ENCODE measurements at regions not wholly inside any gene's neighbourhood (a gene's known extent, or its start where the extent isn't known, plus 50 kb on each side); places are given as distances from the start of the nearest gene placed in this dataset.

- H3K9me1 ChIP-seq (ENCODE audit: control insufficient read depth, extremely low read depth, insufficient read depth, low read length), result no peaks in the 10 kb centered on the region
- H3K9ac ChIP-seq (ENCODE audit: control insufficient read depth, extremely low read depth, insufficient read depth, low read length), result no peak overlapping the region
- no peaks in the 10 kb centered on the region for H3K4me1 ChIP-seq (ENCODE audit: control insufficient read depth, extremely low read depth, insufficient read depth, low read length)
- H4K20me1 ChIP-seq (ENCODE audit: control insufficient read depth, extremely low read depth, insufficient read depth, low read length), result no peaks in the 10 kb centered on the region
- H3K9me3 ChIP-seq (ENCODE audit: control insufficient read depth, low read depth, low read length), result no peaks in the 10 kb centered on the region
- FAIRE-seq (no peak), DNase-seq (ENCODE audit: low read depth, low spot score) (no peak)
- H3K4me2 ChIP-seq (ENCODE audit: control insufficient read depth, extremely low read depth, insufficient read depth, low read depth, low read length), result no peak overlapping the region
- H3K79me2 ChIP-seq (ENCODE audit: control insufficient read depth, insufficient read depth, low read length), result no peaks in the 10 kb centered on the region
- H3K27ac ChIP-seq (ENCODE audit: control insufficient read depth, insufficient read depth, low read length), result no peak overlapping the region
- no peaks in the 10 kb centered on the region for H3K36me3 ChIP-seq (ENCODE audit: control insufficient read depth in 2 of 2, extremely low read depth in 1 of 2, insufficient read depth in 2 of 2, low read length in 2 of 2)
- dilution Hi-C loops (cut with MboI; ENCODE audit: extremely low pct_ligation_motif_present, low sequenced_read_pairs), result no loop called here
- no peak overlapping the region for H3K4me3 ChIP-seq (ENCODE audit: control insufficient read depth in 2 of 3, extremely low read depth in 1 of 3, insufficient read depth in 2 of 3, low read depth in 1 of 3, low read length in 3 of 3)
- TF ChIP-seq, protein P1, sequence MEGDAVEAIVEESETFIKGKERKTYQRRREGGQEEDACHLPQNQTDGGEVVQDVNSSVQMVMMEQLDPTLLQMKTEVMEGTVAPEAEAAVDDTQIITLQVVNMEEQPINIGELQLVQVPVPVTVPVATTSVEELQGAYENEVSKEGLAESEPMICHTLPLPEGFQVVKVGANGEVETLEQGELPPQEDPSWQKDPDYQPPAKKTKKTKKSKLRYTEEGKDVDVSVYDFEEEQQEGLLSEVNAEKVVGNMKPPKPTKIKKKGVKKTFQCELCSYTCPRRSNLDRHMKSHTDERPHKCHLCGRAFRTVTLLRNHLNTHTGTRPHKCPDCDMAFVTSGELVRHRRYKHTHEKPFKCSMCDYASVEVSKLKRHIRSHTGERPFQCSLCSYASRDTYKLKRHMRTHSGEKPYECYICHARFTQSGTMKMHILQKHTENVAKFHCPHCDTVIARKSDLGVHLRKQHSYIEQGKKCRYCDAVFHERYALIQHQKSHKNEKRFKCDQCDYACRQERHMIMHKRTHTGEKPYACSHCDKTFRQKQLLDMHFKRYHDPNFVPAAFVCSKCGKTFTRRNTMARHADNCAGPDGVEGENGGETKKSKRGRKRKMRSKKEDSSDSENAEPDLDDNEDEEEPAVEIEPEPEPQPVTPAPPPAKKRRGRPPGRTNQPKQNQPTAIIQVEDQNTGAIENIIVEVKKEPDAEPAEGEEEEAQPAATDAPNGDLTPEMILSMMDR (optimal IDR thresholded peaks at IDR 0.05 in 1 of 3, IDR thresholded peaks at IDR 0.05 in 1 of 3, conservative IDR thresholded peaks at IDR 0.05 in 1 of 3; ENCODE audit: extremely low read depth in 1 of 3, insufficient read depth in 2 of 3, low read length in 3 of 3), result no peak
- TF ChIP-seq EZH2 (IDR thresholded peaks at IDR 0.05; ENCODE audit: low read length), result no peak
- H2AFZ ChIP-seq (ENCODE audit: control insufficient read depth, low read length), result no peak overlapping the region
- H3K27me3 ChIP-seq (ENCODE audit: control insufficient read depth, extremely low read depth, insufficient read depth, low read length), result no peaks in the 10 kb centered on the region
Observed at GRCh38 chr12:76711241-76711640, 52.7 kb upstream of the ZDHHC17 start.

GRCh38 chr12:76713130-76713529 is 50.8 kb upstream of the ZDHHC17 start:
- Histone ChIP-seq H3K4me1 (ENCODE audit: control insufficient read depth, extremely low read depth, insufficient read depth, low read length) (no peaks in the 10 kb centered on the region), H3K9me1 (ENCODE audit: control insufficient read depth, extremely low read depth, insufficient read depth, low read length) (no peaks in the 10 kb centered on the region), H3K4me3 (ENCODE audit: control insufficient read depth in 2 of 3, extremely low read depth in 1 of 3, insufficient read depth in 2 of 3, low read depth in 1 of 3, low read length in 3 of 3) (no peak overlapping the region), H3K27ac (ENCODE audit: control insufficient read depth, insufficient read depth, low read length) (no peak overlapping the region), H3K79me2 (ENCODE audit: control insufficient read depth, insufficient read depth, low read length) (no peaks in the 10 kb centered on the region), H4K20me1 (ENCODE audit: control insufficient read depth, extremely low read depth, insufficient read depth, low read length) (no peaks in the 10 kb centered on the region), H3K4me2 (ENCODE audit: control insufficient read depth, extremely low read depth, insufficient read depth, low read depth, low read length) (no peak overlapping the region), H3K9ac (ENCODE audit: control insufficient read depth, extremely low read depth, insufficient read depth, low read length) (no peak overlapping the region), H2AFZ (ENCODE audit: control insufficient read depth, low read length) (no peak overlapping the region), H3K9me3 (ENCODE audit: control insufficient read depth, low read depth, low read length) (no peaks in the 10 kb centered on the region), H3K27me3 (ENCODE audit: control insufficient read depth, extremely low read depth, insufficient read depth, low read length) (no peaks in the 10 kb centered on the region), H3K36me3 (ENCODE audit: control insufficient read depth in 2 of 2, extremely low read depth in 1 of 2, insufficient read depth in 2 of 2, low read length in 2 of 2) (no peaks in the 10 kb centered on the region)
- no peak for DNase-seq (ENCODE audit: low read depth, low spot score)
- no peak for TF ChIP-seq EZH2 (IDR thresholded peaks at IDR 0.05; ENCODE audit: low read length)
- TF ChIP-seq, protein P1 (optimal IDR thresholded peaks at IDR 0.05 in 1 of 3, IDR thresholded peaks at IDR 0.05 in 1 of 3, conservative IDR thresholded peaks at IDR 0.05 in 1 of 3; ENCODE audit: extremely low read depth in 1 of 3, insufficient read depth in 2 of 3, low read length in 3 of 3), result no peak
- no peak for FAIRE-seq
- dilution Hi-C loops (cut with MboI; ENCODE audit: extremely low pct_ligation_motif_present, low sequenced_read_pairs), result no loop called here
